OCI-LY3 (cell line): ENCODE measurements at regions not wholly inside any gene's neighbourhood (a gene's known extent, or its start where the extent isn't known, plus 50 kb on each side); places are given as distances from the start of the nearest gene placed in this dataset.

Source experiments
- CTCF ChIP-seq: fragments of 200-600, 300-600 bp; sonication (generic); IDR thresholded peaks from 2 replicates; pipeline ENCODE4 v1.5.1; 2014; ENCODE audit warnings: antibody characterized with exemption, low read length, low read depth
- EZH2phosphoT487 ChIP-seq: fragments of 200-600 bp; shearing (Covaris generic); IDR thresholded peaks from 2 replicates; pipeline ENCODE4 v1.6.1; 2018; ENCODE audit warnings: antibody characterized with exemption, mixed run types, low read depth

GRCh38 chr2:145050134-145050533, 530.2 kb upstream of the ZEB2 start:
- TF ChIP-seq CTCF (no peak), EZH2phosphoT487 (no peak)
